Trophoblast cell (in vitro differentiated cells and primary cell): ENCODE measurements at regions not wholly inside any gene's neighbourhood (a gene's known extent, or its start where the extent isn't known, plus 50 kb on each side); places are given as distances from the start of the nearest gene placed in this dataset.

Experiments used
- DNase-seq, 2 donors: peaks; one replicate each; pipeline ENCODE4 v3.0.0-alpha.2; 2016
- H2AFZ ChIP-seq: 2 replicates; pipeline ENCODE4 v1.6.1; 2013; ENCODE audit warnings: low read length, moderate library complexity, mild to moderate bottlenecking; ENCODE audit not compliant: insufficient read depth, poor library complexity
- H2AK5ac ChIP-seq: 2 replicates; pipeline ENCODE4 v1.6.1; 2013; ENCODE audit warnings: mild to moderate bottlenecking, low read length
- H2BK120ac ChIP-seq: 2 replicates; pipeline ENCODE4 v1.6.1; 2013; ENCODE audit warnings: low read length, mild to moderate bottlenecking, moderate library complexity; ENCODE audit not compliant: insufficient read depth, poor library complexity
- H2BK12ac ChIP-seq: 2 replicates; pipeline ENCODE4 v1.6.1; 2013; ENCODE audit warnings: mild to moderate bottlenecking, low read length, moderate library complexity
- H2BK5ac ChIP-seq: 2 replicates; pipeline ENCODE4 v1.6.1; 2013; ENCODE audit warnings: low read length, low read depth, moderate library complexity, mild to moderate bottlenecking; ENCODE audit not compliant: poor library complexity
- H3K14ac ChIP-seq: 2 replicates; pipeline ENCODE4 v1.6.1; 2013; ENCODE audit warnings: mild to moderate bottlenecking, low read length
- H3K18ac ChIP-seq: 2 replicates; pipeline ENCODE4 v1.6.1; 2013; ENCODE audit warnings: mild to moderate bottlenecking, low read length
- H3K23ac ChIP-seq: 2 replicates; pipeline ENCODE4 v1.6.1; 2013; ENCODE audit warnings: low read length
- H3K27ac ChIP-seq: 2 replicates; pipeline ENCODE4 v1.5.1; 2013; ENCODE audit warnings: low read depth, mild to moderate bottlenecking, inconsistent platforms, low read length, moderate library complexity
- H3K27me3 ChIP-seq: 2 replicates; pipeline ENCODE4 v1.6.1; 2013; ENCODE audit warnings: inconsistent platforms, mild to moderate bottlenecking, low read length, moderate library complexity; ENCODE audit not compliant: insufficient read depth
- H3K36me3 ChIP-seq, 2 experiments: 1 replicate in 1 of 2; 2 replicates in 1 of 2; pipeline ENCODE4 v1.6.1; 2013; ENCODE audit warnings: low read length in 2 of 2, mild to moderate bottlenecking in 2 of 2, moderate library complexity in 1 of 2; ENCODE audit not compliant: insufficient read depth in 2 of 2, control insufficient read depth in 1 of 2
- H3K4ac ChIP-seq: 2 replicates; pipeline ENCODE4 v1.6.1; 2013; ENCODE audit warnings: low read depth, mild to moderate bottlenecking, low read length, moderate library complexity
- H3K4me1 ChIP-seq, 2 experiments: 1 replicate in 1 of 2; 2 replicates in 1 of 2; pipeline ENCODE4 v1.6.1; 2013; ENCODE audit warnings: low read length in 2 of 2, mild to moderate bottlenecking in 2 of 2, moderate library complexity in 1 of 2; ENCODE audit not compliant: insufficient read depth in 2 of 2, control insufficient read depth in 1 of 2
- H3K4me2 ChIP-seq: 2 replicates; pipeline ENCODE4 v1.6.1; 2013; ENCODE audit warnings: inconsistent platforms, mild to moderate bottlenecking, low read length, moderate library complexity
- H3K4me3 ChIP-seq: 2 replicates; pipeline ENCODE4 v1.5.1; 2013; ENCODE audit warnings: mild to moderate bottlenecking, low read depth, low read length, inconsistent platforms
- H3K79me1 ChIP-seq: one replicate; pipeline ENCODE4 v1.6.1; 2013; ENCODE audit warnings: low read length
- H3K79me2 ChIP-seq: 2 replicates; pipeline ENCODE4 v1.6.1; 2013; ENCODE audit warnings: low read length, mild to moderate bottlenecking; ENCODE audit not compliant: control insufficient read depth, insufficient read depth, poor library complexity
- H3K9ac ChIP-seq: 2 replicates; pipeline ENCODE4 v1.6.1; 2013; ENCODE audit warnings: mild to moderate bottlenecking, low read length
- H3K9me3 ChIP-seq: 2 replicates; pipeline ENCODE4 v1.6.1; 2013; ENCODE audit warnings: low read depth, mild to moderate bottlenecking, control low read depth, inconsistent platforms, low read length; ENCODE audit not compliant: insufficient read depth
- H4K12ac ChIP-seq: 2 replicates; pipeline ENCODE4 v1.6.1; 2013; ENCODE audit warnings: low read depth, mild to moderate bottlenecking, low read length, moderate library complexity
- H4K8ac ChIP-seq: 2 replicates; pipeline ENCODE4 v1.6.1; 2013; ENCODE audit warnings: low read depth, mild to moderate bottlenecking, low read length, moderate library complexity
- H4K91ac ChIP-seq: one replicate; pipeline ENCODE4 v1.6.1; 2013; ENCODE audit warnings: low read depth, mild to moderate bottlenecking, low read length, moderate library complexity
- WGBS: extraction: QIAGEN DNeasy Blood & Tissue Kit; methylation state at CpG from one replicate; pipeline ENCODE4 v1.1.7; 2013; ENCODE audit warnings: missing lambda C conversion rate; ENCODE audit not compliant: insufficient read length, insufficient coverage; ENCODE audit errors: extremely low coverage; 5-methylcytosine and 5-hydroxymethylcytosine counted together

DNA sequence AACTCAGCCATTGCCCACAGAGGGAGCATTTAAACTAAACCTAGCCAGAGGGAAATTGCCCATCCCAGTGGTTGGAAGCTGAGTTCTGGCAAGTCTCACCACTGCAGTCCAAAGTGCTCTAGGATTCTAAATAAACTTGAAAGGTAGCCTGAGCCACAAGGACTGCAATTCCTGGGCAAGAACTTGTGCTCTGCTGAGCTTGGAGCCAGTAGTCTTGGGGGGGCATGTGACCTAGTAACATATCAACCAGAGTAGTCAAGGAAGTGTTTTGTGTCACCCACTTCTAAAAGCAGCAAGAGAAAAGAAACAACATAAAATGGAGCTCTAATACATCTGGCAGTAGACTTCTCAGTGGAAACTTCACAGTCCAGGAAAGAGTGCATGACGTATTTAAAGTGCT is 167.0 kb downstream of the PTH2R start:
- no peak overlapping the region for H4K91ac ChIP-seq
- no peaks in the 10 kb centered on the region for H3K79me2 ChIP-seq
- H2BK5ac ChIP-seq, result no peak overlapping the region
- DNase-seq, result no peak
- no peaks in the 10 kb centered on the region for H3K9me3 ChIP-seq
- no peak overlapping the region for H3K14ac ChIP-seq
- H3K27me3 ChIP-seq, result no peaks in the 10 kb centered on the region
- H2BK120ac ChIP-seq, result no peak overlapping the region
- H2BK12ac ChIP-seq, result no peak overlapping the region
- no peak overlapping the region for H2AFZ ChIP-seq
- H3K23ac ChIP-seq, result no peak overlapping the region
- no peak overlapping the region for H3K18ac ChIP-seq
- H4K12ac ChIP-seq, result no peak overlapping the region
- no peak overlapping the region for H3K27ac ChIP-seq
- H3K4ac ChIP-seq, result no peak overlapping the region
- H2AK5ac ChIP-seq, result no peak overlapping the region
- H3K79me1 ChIP-seq, result no peaks in the 10 kb centered on the region
- no peak overlapping the region for H4K8ac ChIP-seq
- H3K36me3 ChIP-seq, result no peaks in the 10 kb centered on the region
- H3K4me2 ChIP-seq, result no peak overlapping the region
- H3K4me3 ChIP-seq, result no peak overlapping the region
- WGBS, result no CpG with 5 or more reads among the region's 1 CpG
- H3K9ac ChIP-seq, result no peak overlapping the region
- no peaks in the 10 kb centered on the region for H3K4me1 ChIP-seq

DNA sequence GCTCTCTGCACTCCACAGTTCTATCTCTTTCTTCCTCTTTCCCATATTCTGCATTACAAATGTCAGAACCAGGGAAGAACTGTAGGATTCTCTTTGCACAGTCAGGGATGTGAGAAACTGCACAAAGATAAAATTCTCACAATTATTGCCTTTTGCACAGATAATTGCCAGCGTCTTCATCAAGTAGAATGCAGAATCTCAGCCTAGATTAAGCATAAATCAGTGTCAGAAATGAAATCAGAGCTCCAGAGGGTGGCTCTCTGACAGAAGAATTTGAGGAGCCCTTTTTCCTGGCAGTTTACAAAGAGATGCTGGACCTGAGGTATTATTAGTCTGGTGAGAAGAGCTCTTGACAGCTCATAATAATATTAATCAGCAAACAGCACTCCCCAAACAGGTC is 173.1 kb downstream of the PTH2R start:
- Histone ChIP-seq H3K79me1 (no peaks in the 10 kb centered on the region), H4K12ac (no peak overlapping the region), H3K4me2 (no peak overlapping the region), H3K4me1 (no peaks in the 10 kb centered on the region), H4K91ac (no peak overlapping the region), H3K79me2 (no peaks in the 10 kb centered on the region), H3K18ac (no peak overlapping the region), H2BK5ac (no peak overlapping the region), H3K27me3 (no peaks in the 10 kb centered on the region), H2AK5ac (no peak overlapping the region), H3K4ac (no peak overlapping the region), H3K9ac (no peak overlapping the region), H3K14ac (no peak overlapping the region), H3K9me3 (no peaks in the 10 kb centered on the region), H3K23ac (no peak overlapping the region), H3K4me3 (no peak overlapping the region), H2BK12ac (no peak overlapping the region), H2AFZ (no peak overlapping the region), H3K27ac (no peak overlapping the region), H4K8ac (no peak overlapping the region), H2BK120ac (no peak overlapping the region), H3K36me3 (no peaks in the 10 kb centered on the region)
- no peak for DNase-seq
- WGBS, result no CpG with 5 or more reads among the region's 1 CpG

GRCh38 chr2:208584378-208584985 is 177.9 kb downstream of the PTH2R start:
- no peaks in the 10 kb centered on the region for H3K4me1 ChIP-seq
- no peaks in the 10 kb centered on the region for H3K27me3 ChIP-seq
- H3K23ac ChIP-seq, result no peak overlapping the region
- H3K9me3 ChIP-seq, result no peaks in the 10 kb centered on the region
- H3K4me2 ChIP-seq, result no peak overlapping the region
- H3K9ac ChIP-seq, result no peak overlapping the region
- no peak overlapping the region for H4K91ac ChIP-seq
- H4K12ac ChIP-seq, result no peak overlapping the region
- no peak overlapping the region for H2BK5ac ChIP-seq
- H2BK120ac ChIP-seq, result no peak overlapping the region
- H2BK12ac ChIP-seq, result no peak overlapping the region
- H3K4ac ChIP-seq, result no peak overlapping the region
- WGBS, result no CpG with 5 or more reads among the region's 5 CpGs
- H3K36me3 ChIP-seq, result no peaks in the 10 kb centered on the region
- H2AK5ac ChIP-seq, result no peak overlapping the region
- no peak overlapping the region for H3K27ac ChIP-seq
- no peak overlapping the region for H4K8ac ChIP-seq
- no peak overlapping the region for H3K18ac ChIP-seq
- no peak overlapping the region for H2AFZ ChIP-seq
- no peaks in the 10 kb centered on the region for H3K79me2 ChIP-seq
- no peak overlapping the region for H3K14ac ChIP-seq
- no peak for DNase-seq
- H3K79me1 ChIP-seq, result no peaks in the 10 kb centered on the region
- no peak overlapping the region for H3K4me3 ChIP-seq

DNA sequence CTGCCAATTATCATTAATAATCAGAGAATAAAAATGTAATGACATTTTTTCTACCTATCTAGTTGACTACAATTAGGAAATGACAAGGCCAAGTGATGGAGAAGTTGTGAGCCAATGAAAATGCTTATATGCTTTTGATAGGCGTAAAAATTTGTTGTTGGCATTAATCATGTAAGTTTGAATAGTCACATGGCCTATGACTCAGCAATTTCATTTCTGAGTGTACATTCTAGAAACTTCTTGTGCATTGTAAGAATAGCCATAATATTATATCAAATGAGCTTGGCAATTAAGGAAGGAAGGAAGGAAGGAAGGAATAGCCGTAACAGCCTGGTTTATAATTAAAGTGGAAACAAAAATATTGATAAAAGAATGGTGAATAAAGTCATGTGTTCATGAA is 179.9 kb downstream of the PTH2R start:
- Histone ChIP-seq H3K4me3 (no peak overlapping the region), H4K8ac (no peak overlapping the region), H3K9me3 (no peaks in the 10 kb centered on the region), H2AFZ (no peak overlapping the region), H3K27me3 (no peaks in the 10 kb centered on the region), H3K79me1 (no peaks in the 10 kb centered on the region), H4K12ac (no peak overlapping the region), H2BK5ac (no peak overlapping the region), H3K23ac (no peak overlapping the region), H3K4me2 (no peak overlapping the region), H3K27ac (no peak overlapping the region), H2AK5ac (no peak overlapping the region), H2BK12ac (no peak overlapping the region), H3K4ac (no peak overlapping the region), H3K9ac (no peak overlapping the region), H3K79me2 (no peaks in the 10 kb centered on the region), H3K36me3 (no peaks in the 10 kb centered on the region), H2BK120ac (no peak overlapping the region), H3K14ac (no peak overlapping the region), H3K4me1 (no peaks in the 10 kb centered on the region), H3K18ac (no peak overlapping the region), H4K91ac (no peak overlapping the region)
- no peak for DNase-seq
- no CpG with 5 or more reads among the region's 2 CpGs for WGBS
